ENCODE measurements at regions not wholly inside any gene's neighbourhood (a gene's known extent, or its start where the extent isn't known, plus 50 kb on each side); places are given as distances from the start of the nearest gene placed in this dataset.
"Not testable (repeated sequence)": the region's sequence is repeated elsewhere in the genome, so short reads cannot be mapped to it uniquely, and the experiment has no call there.

- DNase-seq = no peak
These were observed 81.1 kb downstream of the XRCC2 start for GRCh38 chr7:152594801-152595200.

DNA sequence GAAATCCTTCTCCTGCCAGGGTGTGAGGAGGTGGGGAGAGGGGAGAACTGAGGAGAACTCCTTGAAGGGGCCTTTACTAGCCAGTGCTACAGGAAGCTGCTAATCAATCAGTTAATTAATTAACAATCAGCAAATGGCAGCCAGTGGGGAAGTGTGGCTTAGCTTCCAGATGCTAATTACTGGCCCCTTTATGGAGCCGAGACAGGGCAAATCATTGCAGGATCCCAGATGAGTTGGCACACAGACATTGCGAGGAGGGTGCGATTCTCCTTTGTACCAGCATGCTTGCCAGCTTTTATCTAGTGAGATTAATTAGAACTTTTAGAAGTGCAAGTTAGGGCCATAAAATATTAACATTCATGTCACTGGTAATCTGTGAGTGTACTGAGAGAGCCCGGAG is 84.0 kb downstream of the XRCC2 start:
- DNase-seq = no peak

- no peak for DNase-seq
These were observed 85.5 kb downstream of the XRCC2 start for GRCh38 chr7:152590481-152590880.

- not testable (repeated sequence) for DNase-seq
These were observed 86.1 kb downstream of the XRCC2 start for GRCh38 chr7:152589821-152590220.

- no peak for DNase-seq
These were observed 87.6 kb downstream of the XRCC2 start for GRCh38 chr7:152588350-152588749.

DNA sequence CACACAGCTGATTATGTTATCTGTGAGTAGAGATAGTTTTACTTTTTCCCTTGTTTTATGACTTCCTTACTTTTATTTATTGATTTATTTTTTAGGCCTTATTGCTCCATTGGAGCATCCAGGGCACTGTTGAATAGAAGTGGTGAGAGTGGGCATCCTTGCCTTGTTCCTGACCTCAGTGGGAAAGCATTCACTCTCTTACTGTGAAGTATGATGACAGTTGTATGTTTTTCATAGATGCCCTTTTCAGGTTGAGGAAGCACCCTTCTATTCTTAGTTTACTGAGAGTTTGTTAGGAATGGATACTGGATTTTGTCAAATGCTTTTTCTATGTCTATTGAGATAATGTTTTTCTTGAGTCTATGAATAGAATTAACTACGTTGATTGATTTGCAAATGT is 88.6 kb downstream of the XRCC2 start:
- no peak for DNase-seq

- no peak for DNase-seq
These were observed 92.9 kb downstream of the XRCC2 start for GRCh38 chr7:152583006-152583405.

DNA sequence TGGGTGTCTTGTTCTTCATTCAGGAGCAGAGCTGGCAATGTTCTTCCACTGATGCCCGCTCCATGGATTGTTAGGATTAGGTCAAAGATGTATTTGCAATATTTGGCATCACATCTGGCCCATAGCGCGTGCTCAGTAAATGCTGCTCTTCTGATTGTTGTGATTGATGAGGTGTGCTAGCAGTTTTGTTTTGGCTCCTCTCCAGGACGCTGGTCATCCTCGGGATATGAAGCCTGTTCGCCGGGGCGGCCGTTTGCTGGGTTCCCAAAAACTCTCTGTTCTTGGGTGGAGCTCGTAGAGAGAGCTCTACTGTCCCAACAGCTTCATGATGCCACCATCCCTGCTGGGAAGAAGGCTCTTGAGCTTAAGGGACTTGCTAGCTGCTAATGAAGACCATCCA is 96.9 kb downstream of the XRCC2 start:
- no peak for DNase-seq

GRCh38 chr7:152577339-152577738 is 98.6 kb downstream of the XRCC2 start:
- no peak for DNase-seq

DNA sequence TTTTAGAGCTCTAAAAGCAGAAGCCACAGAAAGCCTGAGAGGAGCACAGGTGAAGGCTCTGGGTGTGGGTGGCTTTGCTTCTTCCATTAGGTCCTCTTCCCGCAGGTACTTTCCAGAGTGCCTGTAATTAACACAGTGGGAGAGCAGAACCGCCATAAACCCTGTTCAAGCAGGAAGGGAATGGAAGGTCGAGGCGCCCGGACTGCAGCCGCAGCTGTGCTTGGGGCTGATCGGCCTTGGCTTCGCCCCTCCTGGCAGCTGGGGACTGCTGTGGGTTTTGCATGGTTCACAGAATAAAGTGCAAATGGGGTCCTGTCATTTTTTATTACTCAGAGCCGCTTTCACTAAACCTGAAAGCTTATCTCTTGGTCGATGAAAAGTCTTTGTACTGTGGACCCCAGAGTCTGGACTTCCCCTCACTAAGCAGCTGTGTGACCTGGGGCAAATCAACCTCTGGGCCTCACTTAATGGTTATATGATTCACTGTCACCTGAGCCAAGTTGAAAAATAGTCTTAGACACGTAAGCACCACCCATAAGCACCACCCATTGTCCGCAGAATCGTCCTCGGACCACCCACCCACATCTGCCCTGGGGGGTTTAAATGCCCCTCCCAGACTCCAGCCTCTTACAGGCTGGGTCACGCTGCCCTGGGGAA is 100.9 kb downstream of the XRCC2 start:
- DNase-seq = no peak

DNA sequence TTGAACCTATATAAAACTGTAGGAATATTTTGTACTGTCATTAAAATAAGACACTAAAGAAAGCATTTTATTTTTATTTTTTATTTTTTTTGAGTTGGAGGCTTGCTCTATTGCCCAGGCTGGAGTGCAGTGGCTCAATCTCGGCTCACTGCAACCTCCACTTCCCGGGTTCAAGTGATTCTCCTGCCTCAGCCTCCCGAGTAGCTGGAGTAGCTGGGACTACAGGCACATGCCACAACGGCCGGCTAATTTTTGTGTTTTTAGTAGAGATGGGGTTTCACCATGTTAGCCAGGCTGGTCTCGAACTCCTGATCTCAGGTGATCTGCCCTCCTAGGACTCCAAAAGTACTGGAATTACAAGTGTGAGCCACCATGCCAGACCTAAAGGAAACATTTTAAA is 102.8 kb downstream of the XRCC2 start:
- not testable (repeated sequence) for DNase-seq

DNA sequence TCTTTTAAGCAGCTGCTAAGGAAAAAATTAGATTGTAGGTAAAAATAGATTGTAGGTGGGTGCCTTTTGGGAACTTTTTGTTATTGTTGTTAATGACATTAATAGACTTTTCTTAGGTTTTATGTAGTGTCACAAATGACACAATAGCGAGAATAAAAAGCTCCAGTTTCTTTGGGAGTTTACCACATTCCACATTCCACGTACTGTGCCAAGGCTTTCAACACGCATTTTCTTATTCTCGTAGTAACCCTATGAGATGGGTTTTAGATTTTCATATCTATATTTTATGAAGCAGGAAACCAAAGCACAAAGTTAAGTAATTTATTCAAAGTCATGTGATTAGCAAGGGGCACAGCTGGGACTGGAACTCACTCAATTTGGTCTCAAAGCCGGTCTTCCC is 103.8 kb downstream of the XRCC2 start:
- no peak for DNase-seq

GRCh38 chr7:152571068-152571467 is 104.9 kb downstream of the XRCC2 start:
- no peak for DNase-seq

DNA sequence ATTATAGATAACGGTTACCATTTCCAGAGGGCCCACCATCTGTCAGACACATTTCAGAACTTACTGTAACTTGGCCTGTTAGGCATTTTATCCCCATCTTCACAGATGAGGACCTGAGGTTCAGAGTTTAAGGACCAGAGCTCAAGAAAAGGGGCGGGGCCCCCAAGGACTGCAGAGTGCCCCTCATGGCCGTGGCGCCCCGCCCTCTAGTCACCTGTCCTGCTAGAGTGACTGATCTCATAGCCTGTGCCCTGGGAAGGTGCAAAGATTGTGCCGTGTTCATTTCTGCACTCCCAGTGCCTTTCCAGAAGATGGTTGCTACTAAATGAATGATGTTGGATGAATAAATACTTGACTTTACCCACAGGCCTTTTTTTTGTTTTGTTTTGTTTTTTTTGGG is 107.0 kb downstream of the XRCC2 start:
- DNase-seq = no peak

- no peak for DNase-seq
These were observed 110.2 kb downstream of the XRCC2 start for GRCh38 chr7:152565731-152566130.

DNA sequence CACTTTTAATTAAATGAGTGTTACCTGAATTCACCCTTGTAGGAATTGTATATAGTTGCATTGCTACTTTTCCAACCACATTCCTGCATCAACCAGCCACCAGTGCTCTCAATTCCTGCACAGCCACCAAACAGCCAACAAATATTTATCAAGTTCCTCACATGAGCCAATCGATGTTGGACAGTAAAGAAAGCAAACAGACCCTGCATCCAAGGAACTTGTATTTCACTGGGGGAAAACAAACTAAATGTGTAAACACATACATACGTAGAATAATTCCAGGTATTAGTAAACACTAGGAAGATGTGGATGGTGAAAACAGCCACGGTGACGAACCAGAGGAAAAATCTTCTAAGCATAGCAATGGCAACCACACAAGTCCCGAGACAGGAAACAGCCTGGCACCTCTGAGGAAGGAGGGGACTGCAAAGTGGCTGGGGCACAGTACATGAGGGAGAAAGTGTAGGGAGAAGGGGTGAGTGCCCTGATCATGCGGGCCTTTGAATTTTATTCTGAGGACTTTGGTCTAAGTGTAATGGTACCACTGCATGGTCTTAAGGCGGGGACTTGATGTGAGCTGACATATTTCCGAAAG is 111.2 kb downstream of the XRCC2 start:
- DNase-seq = no peak

DNA sequence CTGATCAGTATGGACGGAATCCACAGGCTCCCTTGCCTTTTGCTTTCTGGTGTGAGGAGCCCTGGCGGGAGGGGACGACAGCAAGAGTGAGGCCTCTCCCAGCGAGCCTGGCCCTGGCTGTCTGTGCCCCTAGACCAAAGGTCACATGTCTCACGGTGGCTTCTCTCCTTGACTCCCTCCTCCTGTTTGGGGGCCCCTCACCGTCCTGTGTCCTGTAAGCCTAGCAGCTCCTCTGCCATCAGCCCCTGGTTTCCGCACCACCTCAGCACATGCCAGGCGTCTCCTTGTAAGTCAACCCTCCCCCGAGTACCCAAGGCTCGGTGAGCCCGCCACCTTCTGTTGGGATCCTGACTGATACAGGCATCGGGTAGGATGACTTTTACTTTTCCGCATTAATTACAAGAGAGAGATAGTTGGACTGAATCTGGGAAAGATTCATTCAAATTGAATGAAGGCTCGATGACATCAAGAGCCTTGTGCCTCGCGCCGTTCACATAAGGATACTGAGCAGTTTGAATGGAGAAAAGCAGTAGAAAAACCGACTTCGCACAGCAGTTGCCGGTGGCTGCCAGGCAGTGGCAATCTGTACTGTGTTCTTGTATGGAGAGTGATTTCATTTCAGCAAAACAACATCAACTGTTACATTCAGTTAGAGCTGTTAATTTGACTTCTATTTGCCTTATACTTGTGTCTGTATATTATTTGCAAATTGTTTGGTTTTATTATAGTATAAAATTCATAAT is 119.8 kb downstream of the XRCC2 start:
- no peak for DNase-seq

DNA sequence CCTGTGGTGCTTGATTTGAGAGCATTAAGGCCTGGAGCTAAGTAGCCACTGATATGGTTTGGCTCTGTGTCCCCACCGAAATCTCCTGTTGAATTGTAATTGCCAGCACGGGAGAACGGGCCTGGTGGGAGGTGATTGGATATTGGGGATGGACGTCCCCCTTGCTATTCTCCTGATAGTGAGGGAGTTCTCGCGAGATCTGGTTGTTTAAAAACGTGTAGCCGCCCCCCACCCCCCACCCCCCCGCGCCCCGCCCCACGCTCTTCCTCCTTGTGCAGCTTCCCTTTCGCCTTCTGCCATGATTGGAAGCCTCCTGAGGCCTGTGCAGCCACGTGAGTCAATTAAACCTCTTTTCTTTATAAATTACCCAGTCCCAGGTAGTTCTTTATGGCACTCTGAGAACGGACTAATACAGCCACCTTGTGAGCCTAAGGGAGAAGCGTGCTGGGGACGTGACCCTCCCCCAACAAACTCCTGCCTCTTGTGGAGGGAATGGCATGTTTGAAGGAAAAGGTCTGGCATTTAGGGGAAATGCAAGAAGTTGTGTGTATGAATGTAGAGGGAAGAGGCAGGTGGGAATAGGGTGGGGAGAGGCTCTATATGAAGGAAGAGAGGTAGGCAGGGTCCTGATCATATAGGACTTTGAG is 118.0 kb upstream of the KMT2C start:
- DNase-seq = no peak

GRCh38 chr7:152551304-152552036 is 115.7 kb upstream of the KMT2C start:
- DNase-seq = no peak

DNA sequence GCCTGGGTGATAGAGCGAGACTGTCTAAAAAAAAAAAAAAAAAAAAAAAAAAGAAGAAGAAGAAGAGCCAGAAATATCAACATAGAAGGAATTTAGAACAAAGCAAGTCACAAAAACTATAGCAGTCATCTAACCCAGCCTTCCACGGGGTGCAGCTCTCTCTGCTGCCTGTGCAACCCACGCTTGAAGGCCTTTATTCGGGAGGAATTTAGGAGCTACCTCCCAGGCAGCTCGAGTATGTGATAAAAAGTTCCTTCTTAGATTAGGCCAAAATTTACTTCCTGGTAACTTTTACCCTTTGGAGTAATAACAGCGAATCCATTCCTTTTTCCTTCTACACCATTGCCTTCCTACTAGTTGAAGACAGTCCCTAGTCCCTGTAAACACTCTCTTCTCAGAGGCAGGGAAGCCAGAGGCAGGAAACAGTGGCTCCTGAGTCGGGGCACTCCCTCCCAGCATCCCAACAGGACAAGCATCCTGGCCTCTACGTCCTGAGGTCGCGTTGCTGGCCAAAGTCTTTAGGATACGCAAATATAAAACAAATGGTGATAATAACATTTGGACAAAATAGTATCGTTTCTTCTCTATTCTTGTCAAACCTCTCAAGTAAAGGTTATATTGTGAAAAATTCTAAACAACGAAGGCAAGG is 109.3 kb upstream of the KMT2C start:
- no peak for DNase-seq

- no peak for DNase-seq
These were observed 108.7 kb upstream of the KMT2C start for GRCh38 chr7:152544481-152544927.

- no peak for DNase-seq
These were observed 108.0 kb upstream of the KMT2C start for GRCh38 chr7:152543799-152544198.

- DNase-seq = no peak
These were observed 106.1 kb upstream of the KMT2C start for GRCh38 chr7:152541892-152542291.
